Nephron (organoid): ENCODE measurements at regions not wholly inside any gene's neighbourhood (a gene's known extent, or its start where the extent isn't known, plus 50 kb on each side); places are given as distances from the start of the nearest gene placed in this dataset.

ENCODE experiments used
- H3K27ac Mint-ChIP-seq, 3 experiments: 2 replicates each; pipeline ENCODE4 v1.8.0; 2020; ENCODE audit warnings: mixed read lengths in 3 of 3, mild to moderate bottlenecking in 2 of 3, moderate library complexity in 1 of 3
- H3K27me3 Mint-ChIP-seq: 2 replicates; pipeline ENCODE4 v1.8.0; 2021; ENCODE audit warnings: low read depth, mild to moderate bottlenecking, moderate library complexity, mixed read lengths
- H3K36me3 Mint-ChIP-seq: 2 replicates; pipeline ENCODE4 v1.8.0; 2020; ENCODE audit warnings: low read depth, mixed read lengths
- H3K4me1 Mint-ChIP-seq: 2 replicates; pipeline ENCODE4 v1.8.0; 2020; ENCODE audit warnings: mixed read lengths
- H3K4me3 Mint-ChIP-seq, 3 experiments: 2 replicates each; pipeline ENCODE4 v1.8.0; 2020; ENCODE audit warnings: mild to moderate bottlenecking in 3 of 3, mixed read lengths in 3 of 3, moderate library complexity in 2 of 3
- H3K9me3 Mint-ChIP-seq: 2 replicates; pipeline ENCODE4 v1.8.0; 2020; ENCODE audit warnings: mixed read lengths
- TF ChIP-seq, protein P1 (sequence below), 3 experiments: fragments of 200-600 bp; sonication (generic); IDR thresholded peaks; one replicate each; pipeline ENCODE4 v1.5.0; 2021; ENCODE audit warnings: antibody characterized with exemption in 3 of 3; ENCODE audit not compliant: unreplicated experiment in 3 of 3

- Mint-ChIP-seq H3K36me3 (no peaks in the 10 kb centered on the region), H3K9me3 (no peaks in the 10 kb centered on the region), H3K27ac (no peak overlapping the region), H3K4me1 (peaks cover 11% of the 10 kb centered on the region), H3K27me3 (peaks cover 37% of the 10 kb centered on the region), H3K4me3 (no peak overlapping the region)
- TF ChIP-seq, protein P1, sequence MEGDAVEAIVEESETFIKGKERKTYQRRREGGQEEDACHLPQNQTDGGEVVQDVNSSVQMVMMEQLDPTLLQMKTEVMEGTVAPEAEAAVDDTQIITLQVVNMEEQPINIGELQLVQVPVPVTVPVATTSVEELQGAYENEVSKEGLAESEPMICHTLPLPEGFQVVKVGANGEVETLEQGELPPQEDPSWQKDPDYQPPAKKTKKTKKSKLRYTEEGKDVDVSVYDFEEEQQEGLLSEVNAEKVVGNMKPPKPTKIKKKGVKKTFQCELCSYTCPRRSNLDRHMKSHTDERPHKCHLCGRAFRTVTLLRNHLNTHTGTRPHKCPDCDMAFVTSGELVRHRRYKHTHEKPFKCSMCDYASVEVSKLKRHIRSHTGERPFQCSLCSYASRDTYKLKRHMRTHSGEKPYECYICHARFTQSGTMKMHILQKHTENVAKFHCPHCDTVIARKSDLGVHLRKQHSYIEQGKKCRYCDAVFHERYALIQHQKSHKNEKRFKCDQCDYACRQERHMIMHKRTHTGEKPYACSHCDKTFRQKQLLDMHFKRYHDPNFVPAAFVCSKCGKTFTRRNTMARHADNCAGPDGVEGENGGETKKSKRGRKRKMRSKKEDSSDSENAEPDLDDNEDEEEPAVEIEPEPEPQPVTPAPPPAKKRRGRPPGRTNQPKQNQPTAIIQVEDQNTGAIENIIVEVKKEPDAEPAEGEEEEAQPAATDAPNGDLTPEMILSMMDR (IDR thresholded peaks at IDR 0.05; ENCODE audit: unreplicated experiment in 3 of 3), result no peak
Observed at GRCh38 chr5:141769671-141770070, 87.6 kb upstream of the ARAP3 start.

DNA sequence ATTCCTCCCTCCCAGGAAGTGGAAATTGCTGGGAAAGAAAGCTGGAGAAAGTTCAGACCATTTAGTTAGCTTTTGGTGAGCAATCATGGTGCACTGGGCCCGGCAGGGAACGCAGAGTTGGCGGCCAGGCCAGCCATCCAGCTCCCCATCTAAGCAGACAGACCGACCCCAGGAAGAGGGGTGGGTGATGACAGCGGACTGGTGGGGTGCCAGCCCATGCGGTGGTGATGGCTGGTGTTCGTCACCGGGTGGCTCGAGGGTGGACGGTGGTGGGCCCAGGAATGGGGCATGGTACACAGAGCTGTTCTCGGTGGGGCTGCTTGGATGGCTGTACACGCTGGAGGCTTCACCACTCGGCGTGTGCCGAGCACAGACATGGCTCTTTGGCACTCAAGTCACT lies 85.6 kb upstream of the ARAP3 start:
- Mint-ChIP-seq H3K9me3 (no peaks in the 10 kb centered on the region), H3K36me3 (no peaks in the 10 kb centered on the region), H3K27me3 (peaks cover 46% of the 10 kb centered on the region), H3K27ac (no peak overlapping the region), H3K4me1 (peaks cover 11% of the 10 kb centered on the region), H3K4me3 (no peak overlapping the region)
- TF ChIP-seq, protein P1 (IDR thresholded peaks at IDR 0.05; ENCODE audit: unreplicated experiment in 3 of 3), result no peak

DNA sequence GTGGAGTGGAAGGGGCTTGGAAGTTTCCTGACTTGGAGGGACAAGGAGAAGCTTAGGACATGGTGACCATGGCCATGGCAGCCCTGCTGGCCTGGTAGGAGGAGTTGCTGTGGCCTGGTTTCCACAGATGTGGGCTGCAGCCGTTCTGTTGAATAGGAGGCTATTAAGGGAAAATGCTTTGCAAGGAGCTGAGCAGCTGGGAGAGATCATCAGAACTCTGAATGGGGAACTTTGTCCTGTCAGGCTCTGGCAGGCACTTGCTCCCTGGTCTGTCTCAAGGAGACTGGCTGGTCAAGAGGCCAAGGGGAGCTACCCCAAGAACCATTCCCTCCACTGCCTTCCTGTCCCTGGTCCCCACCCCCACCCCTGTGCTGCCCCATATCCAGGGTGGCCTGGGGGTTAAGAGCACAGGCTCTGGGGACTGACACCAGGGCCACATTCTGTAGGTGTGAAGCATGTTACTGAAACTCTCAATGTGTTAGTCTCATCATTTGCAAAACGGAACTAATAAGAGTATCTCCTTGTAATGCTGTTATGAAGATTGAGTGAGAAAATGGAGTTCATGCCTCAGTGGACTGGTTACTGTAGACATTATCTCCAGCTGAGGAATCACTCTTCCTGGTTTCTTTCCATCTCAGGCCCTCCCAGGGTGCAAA lies 84.0 kb upstream of the ARAP3 start:
- no peak overlapping the region for H3K27ac Mint-ChIP-seq
- no peaks in the 10 kb centered on the region for H3K36me3 Mint-ChIP-seq
- H3K27me3 Mint-ChIP-seq, result peaks cover 54% of the 10 kb centered on the region
- peaks cover under 1% of the 10 kb centered on the region for H3K4me1 Mint-ChIP-seq
- H3K9me3 Mint-ChIP-seq, result no peaks in the 10 kb centered on the region
- TF ChIP-seq, protein P1 (IDR thresholded peaks at IDR 0.05; ENCODE audit: unreplicated experiment in 3 of 3), result no peak
- no peak overlapping the region for H3K4me3 Mint-ChIP-seq

DNA sequence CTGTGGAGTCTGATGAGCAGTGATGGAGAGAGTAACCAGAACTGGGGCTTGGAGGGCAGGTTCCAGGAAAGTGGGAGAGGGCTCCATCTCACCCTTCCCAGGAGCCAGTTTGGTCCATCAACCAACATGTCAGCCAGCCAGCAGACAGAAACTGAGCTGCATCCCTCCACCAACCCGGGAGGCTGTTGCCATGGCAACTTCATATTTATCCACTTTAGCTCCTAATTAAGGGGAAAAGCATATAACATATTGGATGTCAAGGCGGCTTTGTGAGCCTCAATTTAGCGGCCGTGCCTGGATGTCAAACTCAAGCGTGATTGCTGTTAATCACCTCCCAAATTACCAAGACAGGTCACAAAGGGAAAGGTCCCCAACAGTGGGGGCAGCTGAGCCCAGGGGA lies 81.5 kb upstream of the ARAP3 start:
- no peak overlapping the region for H3K4me3 Mint-ChIP-seq
- peaks cover 68% of the 10 kb centered on the region for H3K27me3 Mint-ChIP-seq
- no peak overlapping the region for H3K27ac Mint-ChIP-seq
- TF ChIP-seq, protein P1 (IDR thresholded peaks at IDR 0.05; ENCODE audit: unreplicated experiment in 3 of 3), result no peak
- no peaks in the 10 kb centered on the region for H3K36me3 Mint-ChIP-seq
- H3K4me1 Mint-ChIP-seq, result peaks cover 2% of the 10 kb centered on the region
- no peaks in the 10 kb centered on the region for H3K9me3 Mint-ChIP-seq

DNA sequence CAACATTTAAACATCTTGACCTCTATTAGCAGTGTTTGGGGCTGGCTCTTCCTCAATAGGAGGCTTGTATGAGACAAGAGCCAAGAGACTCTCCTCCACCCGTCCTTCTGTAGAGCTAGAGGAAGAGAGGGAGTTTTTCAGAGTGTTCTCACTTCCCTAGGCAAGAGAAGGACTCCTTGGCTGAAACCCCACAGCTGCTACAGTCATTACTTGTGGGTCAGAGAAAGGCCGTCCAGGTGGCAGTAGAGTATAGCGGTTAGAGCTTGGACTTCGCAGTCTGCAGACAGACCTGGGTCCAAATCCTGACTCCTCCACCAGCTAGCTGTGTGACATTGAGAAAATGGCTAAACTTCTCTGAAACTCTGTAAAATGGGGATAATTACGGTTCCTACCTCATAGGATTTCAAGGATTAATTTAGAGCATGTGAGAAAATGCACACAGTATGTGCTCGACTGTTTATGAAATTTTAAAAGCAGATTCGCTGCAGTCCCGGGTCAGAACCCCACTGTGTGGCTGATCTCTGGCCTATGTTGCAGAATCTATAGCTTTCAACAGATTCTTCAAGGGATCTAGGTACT lies 80.8 kb upstream of the ARAP3 start:
- H3K9me3 Mint-ChIP-seq, result no peaks in the 10 kb centered on the region
- no peak overlapping the region for H3K4me3 Mint-ChIP-seq
- peaks cover 74% of the 10 kb centered on the region for H3K27me3 Mint-ChIP-seq
- TF ChIP-seq, protein P1 (IDR thresholded peaks at IDR 0.05; ENCODE audit: unreplicated experiment in 3 of 3), result no peak
- peaks cover 8% of the 10 kb centered on the region for H3K4me1 Mint-ChIP-seq
- no peaks in the 10 kb centered on the region for H3K36me3 Mint-ChIP-seq
- no peak overlapping the region for H3K27ac Mint-ChIP-seq

- TF ChIP-seq, protein P1 (IDR thresholded peaks at IDR 0.05; ENCODE audit: unreplicated experiment in 3 of 3), result no peak
- Mint-ChIP-seq H3K4me3 (no peak overlapping the region), H3K27me3 (peaks cover 80% of the 10 kb centered on the region), H3K27ac (no peak overlapping the region), H3K9me3 (no peaks in the 10 kb centered on the region), H3K4me1 (peaks cover 8% of the 10 kb centered on the region), H3K36me3 (no peaks in the 10 kb centered on the region)
Observed at GRCh38 chr5:141762316-141762715, 80.3 kb upstream of the ARAP3 start.
